Posterior cingulate gyrus (tissue), 11 donors: ENCODE measurements at regions not wholly inside any gene's neighbourhood (a gene's known extent, or its start where the extent isn't known, plus 50 kb on each side); places are given as distances from the start of the nearest gene placed in this dataset.
"Not testable (repeated sequence)": the region's sequence is repeated elsewhere in the genome, so short reads cannot be mapped to it uniquely, and the experiment has no call there.

Experiments
- DNase-seq, 10 donors: peaks; one replicate each; pipeline versions ENCODE4 v3.0.0 to v3.0.0-alpha.2; 2020 to 2021; ENCODE audit warnings: mixed read lengths in 3 of 10
- intact Hi-C: fragments of 100-400 bp; cut with DNase I; formaldehyde crosslinking; loops from one replicate; pipeline ENCODE4 v1.15.1; 2023

DNA sequence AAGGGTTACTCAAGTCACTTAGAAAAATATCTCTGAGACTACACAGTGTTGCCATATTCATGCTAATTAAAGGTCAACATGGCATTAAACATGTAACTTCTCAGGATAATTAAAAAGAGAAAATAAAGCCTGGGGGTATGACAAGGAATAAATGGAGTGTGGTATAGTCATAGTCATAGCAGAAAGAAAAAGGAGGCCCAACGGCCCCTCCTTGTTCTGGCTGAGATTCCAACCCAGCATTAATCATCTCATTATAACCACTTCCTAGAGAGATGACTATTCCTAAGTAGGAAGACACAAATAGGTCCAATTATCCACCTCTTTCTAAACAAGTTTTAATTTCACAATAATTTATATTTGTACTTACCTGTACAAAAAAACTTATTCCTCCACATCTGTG is 778.4 kb upstream of the AADAT start:
- intact Hi-C loops = no loop called here
- DNase-seq = no peak

DNA sequence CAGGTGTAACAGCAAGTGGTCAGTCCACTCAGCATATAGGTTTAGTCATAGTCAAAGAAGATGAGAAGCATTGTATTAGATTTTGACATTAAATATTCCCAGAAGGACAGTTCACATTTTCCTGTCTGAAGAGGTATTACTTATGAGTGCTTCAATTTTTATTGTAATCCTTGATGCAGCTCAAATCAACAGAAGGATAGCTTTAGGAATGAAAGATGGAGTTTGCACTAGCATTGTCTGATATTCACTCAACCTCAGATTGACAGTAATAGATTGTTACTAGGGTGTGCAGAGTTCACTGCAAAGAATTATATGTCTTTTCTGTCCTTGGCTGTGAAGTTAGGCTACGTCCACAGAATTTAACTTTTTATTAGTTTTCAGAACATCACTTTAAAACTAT is 764.3 kb upstream of the AADAT start:
- intact Hi-C loops = no loop called here
- DNase-seq = no peak

DNA sequence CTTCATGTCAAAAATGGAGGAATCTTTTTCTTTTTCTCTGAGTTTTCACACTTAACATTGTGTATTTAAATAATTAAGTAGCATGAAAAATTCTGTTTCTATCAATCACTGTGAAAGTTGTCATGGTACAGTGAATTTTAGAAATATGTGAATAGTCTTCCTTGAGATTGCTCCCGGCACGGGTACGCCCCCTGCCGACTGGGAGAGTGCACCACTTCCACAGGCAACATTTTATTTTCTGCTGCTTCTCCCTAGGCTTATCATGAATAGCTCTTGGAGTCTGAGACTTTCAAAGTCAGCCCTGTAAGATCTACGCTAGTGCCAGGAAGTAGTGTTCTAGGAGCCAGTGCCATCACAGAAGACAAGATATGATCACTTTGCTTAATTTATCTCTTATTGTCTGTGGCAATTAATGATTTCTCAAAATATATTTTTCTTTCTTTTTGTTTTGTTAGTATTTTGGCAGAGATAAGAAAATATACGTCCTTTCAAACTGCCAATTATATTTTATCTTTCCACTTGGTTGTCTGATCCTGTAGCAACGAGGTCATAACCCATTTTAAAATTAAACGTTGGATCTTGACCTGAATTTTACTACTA is 763.8 kb upstream of the AADAT start:
- peak in 7 of 10 donors; percentile 6 to 80 (median 40) for DNase-seq
- intact Hi-C loops = no loop called here

DNA sequence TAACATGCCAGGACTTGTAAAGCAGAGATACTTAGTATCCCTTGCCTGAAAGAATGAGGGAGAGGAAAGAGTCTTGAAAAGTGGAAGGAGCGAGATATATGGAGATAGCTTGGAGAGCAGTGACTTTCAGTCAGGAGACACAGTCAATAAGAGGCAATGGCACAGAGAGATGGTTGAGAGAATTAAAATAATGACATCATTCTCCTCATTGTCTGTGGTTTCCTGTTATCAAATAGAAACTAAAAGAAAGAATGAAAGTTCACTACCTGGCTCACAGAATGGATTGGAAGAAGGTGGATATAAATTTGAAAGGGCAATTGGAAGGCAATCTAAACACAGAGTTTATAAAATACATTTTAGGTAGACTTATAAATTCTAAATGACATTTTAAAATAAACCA is 760.2 kb upstream of the AADAT start:
- intact Hi-C loops = no loop called here
- no peak for DNase-seq

DNA sequence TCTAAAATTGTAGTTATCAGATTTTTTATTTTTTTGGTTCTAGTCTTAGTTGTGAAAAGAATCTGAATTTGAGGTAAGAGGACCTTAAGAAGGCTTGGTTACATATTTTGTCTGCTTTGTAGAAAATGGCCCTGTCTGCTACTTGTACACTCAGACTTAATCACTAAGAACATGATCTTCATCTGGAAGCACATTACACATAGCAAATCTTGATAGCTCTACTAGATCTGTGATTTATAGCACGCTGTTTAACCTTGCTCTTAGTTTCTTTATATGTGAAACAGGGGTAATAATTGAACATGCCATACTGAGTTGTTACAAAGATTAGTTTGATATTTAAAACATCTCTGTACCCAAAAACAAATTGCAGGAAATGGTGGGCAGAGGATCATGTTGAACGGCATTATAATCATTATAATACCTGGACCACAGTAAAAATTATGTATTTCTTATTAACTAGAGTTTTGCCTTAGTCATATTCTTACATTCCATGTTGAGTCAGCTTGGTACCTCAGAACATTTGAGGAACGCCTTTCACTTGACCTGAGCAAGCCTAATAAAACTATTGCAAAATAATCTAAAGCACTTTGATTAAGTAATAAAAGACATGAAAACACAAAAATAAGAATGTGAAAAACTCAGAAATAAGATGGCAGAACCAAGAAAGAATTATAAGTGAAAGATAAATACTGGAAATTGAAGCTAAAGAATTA is 738.0 kb upstream of the AADAT start:
- no peak for DNase-seq

DNA sequence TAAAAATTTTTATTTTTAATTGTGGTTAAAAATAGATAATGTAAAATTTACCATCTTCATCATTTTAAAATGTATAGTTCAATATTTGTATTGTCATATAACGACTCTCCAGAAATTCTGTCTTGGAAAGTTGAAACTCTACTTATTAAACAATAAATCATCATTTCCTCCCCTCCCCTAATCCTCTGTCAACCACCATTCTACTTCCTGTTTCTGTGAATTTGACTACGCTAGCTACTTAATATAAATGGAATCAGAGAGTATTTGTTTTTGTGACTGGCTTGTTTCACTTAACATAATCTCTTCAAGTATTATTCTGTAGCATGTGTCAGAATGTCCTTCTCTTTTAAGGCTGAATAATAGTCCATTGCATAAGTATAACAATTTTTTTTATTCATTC is 729.0 kb upstream of the AADAT start:
- intact Hi-C loops = no loop called here
- DNase-seq = no peak

More for the DNA sequence above, 738.0 kb upstream of the AADAT start:
- intact Hi-C loops = no loop called here

DNA sequence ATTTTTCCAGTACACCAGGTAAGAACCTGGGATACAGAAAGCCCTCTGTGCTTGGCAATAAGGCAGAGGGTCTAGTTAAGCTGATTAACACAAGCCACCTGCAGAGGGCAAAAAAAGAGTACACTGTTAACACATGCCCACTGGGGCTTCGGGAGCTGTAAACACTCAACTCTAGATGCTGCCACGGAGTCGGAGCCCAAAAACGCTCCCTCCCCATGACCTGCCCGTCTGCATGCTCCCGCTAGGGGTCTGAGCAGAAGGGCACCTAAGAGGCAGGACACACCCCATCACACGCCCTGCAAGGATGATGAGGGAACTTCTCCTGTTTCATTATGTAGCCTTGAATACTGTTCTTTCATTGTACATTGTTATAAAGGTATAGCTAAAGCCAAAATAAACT is 715.6 kb upstream of the AADAT start:
- DNase-seq = peak in 1 of 10 donors; percentile 32
- intact Hi-C loops = no loop called here

DNA sequence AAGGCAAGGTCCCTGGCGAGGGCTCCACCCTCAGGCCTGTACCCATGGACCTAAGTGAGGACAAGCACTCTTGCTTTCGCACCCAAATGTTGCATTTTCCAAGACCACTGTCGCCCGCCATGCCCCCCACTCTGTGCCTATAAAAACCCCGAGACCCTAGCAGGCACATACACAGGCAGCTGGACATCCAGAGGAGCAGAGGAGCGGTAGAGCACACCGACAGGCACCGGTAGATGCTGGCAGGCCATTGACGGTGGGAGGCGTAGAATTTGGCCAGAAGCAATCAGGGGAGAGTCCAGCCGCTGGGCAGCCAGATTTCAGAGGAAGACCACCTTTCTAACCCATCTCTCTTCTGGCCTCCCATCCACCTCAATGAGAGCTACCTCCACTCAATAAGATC is 715.2 kb upstream of the AADAT start:
- intact Hi-C loops = no loop called here
- peak in 3 of 10 donors; percentile 33 to 57 (median 42) for DNase-seq

DNA sequence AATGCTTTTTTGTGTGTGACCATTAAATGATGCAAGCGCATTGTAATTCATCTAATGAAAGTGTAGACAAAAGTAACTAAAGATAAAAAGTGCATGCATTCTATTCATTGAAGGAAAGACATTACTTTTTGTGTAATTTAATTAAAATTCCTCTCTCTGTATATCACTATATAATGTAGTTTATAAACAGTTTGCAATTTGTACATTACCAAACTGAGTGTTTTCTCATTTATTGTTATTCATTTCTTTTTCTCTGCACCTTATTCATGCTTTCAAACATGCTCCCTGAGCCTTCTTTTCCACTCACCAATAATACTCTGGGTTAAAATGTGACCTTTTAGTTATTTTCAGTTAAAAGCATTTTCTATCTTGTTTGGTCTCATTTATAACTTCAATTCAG is 713.7 kb upstream of the AADAT start:
- intact Hi-C loops = no loop called here

DNA sequence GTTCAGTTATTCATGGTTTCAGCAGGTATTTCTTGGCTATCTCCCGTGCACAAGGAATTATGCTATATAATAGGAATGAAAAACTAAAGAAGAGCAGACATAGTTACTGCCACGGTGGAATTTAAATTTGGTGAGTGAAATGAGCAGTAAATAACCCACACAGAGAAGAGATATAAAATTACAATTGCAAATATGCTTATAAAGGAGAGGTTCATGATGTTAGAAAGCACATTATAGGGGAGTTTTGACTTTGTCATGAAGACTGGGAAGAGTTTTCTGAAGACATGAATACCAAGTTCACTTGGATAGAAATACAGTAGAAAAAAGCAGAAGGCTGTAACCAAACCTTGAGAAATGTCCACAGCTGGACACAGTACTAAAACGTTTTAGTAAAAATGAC is 712.0 kb upstream of the AADAT start:
- DNase-seq = no peak
- intact Hi-C loops = no loop called here

More for the DNA sequence above, 713.7 kb upstream of the AADAT start:
- DNase-seq = no peak

DNA sequence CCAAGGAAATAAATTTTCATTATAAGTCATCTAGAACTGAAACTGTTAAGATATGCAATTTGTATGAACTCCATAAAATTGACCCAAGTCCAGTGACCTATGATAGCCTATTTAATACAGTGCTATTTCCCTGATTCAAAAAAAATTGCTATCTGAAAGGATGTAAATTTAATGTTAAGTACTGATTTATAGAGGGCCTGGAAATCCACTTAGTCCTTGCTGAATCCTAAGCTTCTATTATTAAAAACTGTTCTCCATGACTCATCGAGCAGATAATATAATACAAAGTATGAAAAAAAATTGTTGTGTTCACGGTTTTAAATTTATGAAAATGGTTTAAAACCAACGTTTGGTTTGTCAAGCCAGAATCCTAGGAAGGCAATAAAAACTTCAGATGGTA is 704.8 kb upstream of the AADAT start:
- intact Hi-C loops = no loop called here
- DNase-seq = no peak

DNA sequence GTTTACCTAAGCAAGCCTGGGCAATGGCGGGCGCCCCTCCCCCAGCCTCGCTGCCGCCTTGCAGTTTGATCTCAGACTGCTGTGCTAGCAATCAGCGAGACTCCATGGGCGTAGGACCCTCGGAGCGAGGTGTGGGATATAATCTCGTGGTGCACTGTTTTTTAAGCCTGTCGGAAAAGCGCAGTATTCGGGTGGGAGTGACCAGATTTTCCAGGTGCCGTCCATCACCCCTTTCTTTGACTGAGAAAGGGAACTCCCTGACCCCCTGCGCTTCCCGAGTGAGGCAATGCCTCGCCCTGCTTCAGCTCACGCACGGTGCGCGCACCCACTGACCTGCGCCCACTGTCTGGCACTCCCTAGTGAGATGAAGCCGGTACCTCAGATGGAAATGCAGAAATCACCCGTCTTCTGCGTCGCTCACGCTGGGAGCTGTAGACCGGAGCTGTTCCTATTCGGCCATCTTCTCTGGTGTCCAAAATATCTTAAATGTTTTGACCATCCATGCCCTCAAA is 698.8 kb upstream of the AADAT start:
- intact Hi-C loops = not testable (repeated sequence)
- DNase-seq = peak in 1 of 10 donors; percentile 30

DNA sequence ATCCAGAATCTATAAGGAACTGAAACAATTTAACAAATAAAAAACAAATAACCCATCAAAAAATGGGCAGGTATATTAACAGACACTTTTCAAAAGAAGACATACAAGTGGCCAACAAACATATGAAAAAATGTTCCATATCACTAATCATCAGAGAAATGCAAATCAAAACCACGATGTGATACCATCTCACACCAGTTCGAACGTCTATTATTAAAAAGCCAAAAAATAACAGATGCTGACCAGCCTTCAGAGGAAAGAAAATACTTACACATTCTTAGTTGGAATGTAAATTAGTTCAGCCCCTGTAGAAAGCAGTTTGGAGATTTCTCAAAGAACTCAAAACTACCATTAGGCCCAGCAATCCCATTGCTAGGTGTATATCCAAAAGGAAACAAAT is 687.9 kb upstream of the AADAT start:
- intact Hi-C loops = no loop called here
- DNase-seq = no peak

DNA sequence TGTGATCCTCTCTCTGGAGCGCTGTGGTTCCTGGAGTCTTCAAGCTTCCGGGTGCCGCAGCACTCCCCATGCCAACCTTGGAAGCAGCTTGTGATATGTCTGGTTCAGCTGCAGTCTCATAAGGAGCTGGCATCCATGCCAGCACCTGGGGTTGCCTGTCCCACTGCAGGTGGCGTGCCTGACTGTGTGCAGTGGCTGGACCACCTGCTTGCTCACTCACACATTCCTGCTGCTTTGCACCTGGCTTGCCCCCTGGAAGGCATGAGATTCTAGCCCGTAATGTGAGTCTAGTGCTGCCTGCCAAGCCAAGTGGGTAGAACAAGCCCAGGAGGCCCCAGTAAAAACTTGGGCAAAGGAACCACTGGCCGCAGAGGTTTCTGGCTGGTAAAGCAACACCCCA is 687.2 kb upstream of the AADAT start:
- intact Hi-C loops = no loop called here
- DNase-seq = peak in 3 of 10 donors; percentile 24 to 57 (median 37)

DNA sequence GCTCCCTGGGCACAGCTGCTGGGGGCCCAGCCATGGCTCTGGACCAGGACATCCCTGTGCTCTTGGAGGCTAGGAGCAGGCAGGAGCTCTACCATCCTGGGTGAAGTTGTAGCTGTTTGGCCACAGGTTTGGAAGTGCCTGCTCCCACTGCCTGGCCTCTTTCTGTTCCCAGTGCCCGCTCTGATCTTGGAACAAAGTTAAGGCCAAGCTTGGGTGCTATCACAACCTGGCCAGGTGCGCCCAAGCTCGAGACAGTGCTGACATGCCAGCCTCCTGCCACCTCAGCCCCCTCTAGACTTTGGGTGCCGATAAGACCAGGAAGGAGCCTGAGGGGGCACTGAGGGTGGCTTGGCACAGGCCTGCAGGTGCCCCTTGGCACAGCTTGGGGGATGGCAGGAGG is 686.1 kb upstream of the AADAT start:
- intact Hi-C loops = no loop called here
- DNase-seq = peak in 2 of 10 donors; percentile 59 to 76

DNA sequence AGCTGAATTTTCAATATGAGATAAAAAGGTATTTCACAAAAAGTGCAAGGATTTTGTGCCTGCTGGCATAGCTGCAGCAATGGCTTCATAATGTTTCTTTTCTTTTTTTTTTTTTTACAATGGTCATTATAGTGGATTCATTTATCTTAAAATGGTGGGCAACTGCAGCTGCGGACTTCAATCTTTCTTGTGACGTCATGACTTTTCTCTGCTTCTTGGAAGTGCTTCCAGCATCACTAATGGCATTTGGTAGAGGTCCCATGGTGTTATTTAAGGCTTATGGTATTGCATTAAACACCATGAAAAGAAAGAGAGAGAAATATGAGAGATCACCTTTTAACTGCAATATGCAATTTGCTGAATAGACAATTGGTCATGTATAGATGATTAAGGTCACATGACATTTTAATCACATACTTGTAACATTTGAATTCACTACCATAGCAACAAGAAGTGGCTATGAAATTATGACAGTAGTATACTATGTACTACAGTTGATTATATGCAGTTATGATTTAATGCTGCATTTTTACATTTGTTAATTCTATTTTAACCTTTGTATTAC is 684.0 kb upstream of the AADAT start:
- intact Hi-C loops = no loop called here
- no peak for DNase-seq

DNA sequence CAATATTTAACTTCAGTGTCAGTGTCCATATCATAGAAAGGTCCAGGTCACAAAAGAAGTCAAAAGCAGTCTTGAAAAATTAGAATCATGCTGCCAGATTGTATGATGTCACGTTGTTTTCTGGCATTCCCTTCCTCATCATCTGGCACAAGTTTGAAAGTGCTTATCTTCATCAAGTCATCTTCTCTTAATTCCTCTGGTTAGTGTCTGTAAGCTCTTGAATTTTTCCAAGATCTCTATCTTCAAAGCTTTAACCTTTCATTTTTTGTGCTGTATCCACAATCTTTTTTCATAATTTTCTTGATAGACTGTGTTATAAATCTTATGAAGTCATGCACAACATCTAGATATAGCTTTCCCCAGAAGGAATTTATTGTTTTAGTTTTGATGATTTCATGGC is 682.7 kb upstream of the AADAT start:
- DNase-seq = no peak
- intact Hi-C loops = no loop called here

DNA sequence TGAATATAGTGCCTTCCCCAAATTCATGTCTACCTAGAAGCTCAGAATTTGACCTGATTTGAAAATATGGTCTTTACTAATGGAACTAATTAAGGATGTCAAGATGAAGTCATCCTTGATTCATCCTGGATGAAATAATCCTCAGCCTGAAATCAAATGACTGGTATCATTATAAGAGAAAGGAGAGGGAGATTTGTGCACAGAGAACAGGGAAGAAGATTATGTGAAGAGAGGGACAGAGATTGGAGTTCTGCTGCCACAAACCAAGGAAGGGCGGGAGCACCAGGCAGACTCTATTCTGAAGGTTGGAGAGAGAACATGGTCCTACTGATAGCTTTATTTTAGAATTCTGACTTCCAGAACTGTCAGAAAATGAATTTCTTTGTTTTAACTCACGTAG is 680.9 kb upstream of the AADAT start:
- intact Hi-C loops = no loop called here
- no peak for DNase-seq

DNA sequence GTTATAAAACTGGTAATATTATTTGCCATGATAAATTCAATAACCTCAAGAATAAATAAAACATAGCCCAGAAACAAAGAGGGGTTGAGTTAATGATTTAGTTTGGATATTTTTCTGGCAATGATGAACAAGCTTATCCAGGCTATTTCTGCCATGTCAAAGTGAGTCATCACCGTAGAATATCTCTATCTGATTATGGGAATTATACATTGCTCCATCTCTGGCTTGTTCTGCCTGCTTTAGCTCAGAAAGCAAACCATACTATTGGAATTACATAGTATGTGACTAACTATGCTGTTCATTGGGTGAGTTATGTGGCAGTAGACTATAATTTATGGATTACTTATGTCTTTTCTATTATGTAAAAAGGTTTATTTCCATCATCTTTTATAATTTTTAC is 680.1 kb upstream of the AADAT start:
- intact Hi-C loops = no loop called here
- no peak for DNase-seq

DNA sequence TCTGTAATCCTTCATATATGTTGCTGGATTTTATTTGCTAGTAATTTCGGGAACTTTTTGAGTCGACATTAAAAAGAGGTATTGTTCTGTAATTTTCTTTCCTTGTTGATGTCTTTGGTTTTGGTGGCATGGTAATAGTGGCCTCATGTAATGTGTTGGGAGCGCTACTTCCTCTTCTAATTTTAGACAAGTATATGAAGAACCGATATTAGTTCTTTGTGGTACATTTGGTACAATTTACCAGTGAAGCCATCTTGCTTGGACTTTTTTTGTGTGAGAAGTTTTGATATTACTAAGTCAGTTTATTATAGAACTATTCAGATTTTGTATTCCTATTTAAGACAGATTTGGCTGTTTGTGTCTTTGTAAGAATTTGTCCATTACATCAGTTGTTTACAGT is 669.2 kb upstream of the AADAT start:
- DNase-seq = no peak
- intact Hi-C loops = no loop called here

DNA sequence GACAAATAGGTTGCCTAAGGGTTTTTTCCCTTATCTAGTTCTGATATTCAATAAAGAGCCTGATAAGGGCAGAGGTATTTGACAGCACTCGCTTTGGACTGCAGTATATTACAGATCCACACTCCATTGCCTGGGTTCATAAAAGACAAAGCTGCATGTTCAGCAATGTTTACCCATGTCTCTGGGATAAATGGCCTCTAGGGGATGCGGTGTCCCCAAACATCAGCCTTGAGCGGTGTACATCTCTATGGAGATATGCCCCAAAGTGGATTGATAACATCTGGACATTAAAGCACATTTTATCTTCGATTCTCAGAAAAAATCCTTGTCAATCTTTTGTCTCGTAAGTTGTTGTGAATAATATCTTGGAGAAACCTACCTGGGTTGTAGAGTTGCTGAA is 660.8 kb upstream of the AADAT start:
- intact Hi-C loops = no loop called here
- peak in 1 of 10 donors; percentile 54 for DNase-seq

DNA sequence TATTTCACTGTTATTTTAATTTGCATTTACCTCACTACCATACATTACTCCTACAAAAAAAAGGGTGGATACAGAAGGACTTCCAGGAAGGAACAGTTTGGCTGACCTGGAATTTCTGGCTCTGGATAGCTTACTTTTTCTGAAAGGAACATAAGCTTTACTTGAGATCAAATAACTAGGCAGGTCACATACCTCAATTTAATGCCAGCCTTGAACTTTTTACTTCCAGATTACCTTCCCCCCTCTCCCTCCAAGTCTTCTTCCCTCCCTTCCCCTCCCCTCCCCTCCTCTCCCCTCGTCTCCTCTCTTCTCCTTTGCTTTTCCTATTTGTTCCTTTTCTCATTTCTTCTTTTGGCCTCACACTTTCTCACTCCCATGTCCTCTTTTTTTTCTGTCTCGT is 659.2 kb upstream of the AADAT start:
- intact Hi-C loops = no loop called here
- no peak for DNase-seq
